D341Med (cell line): ENCODE measurements at regions not wholly inside any gene's neighbourhood (a gene's known extent, or its start where the extent isn't known, plus 50 kb on each side); places are given as distances from the start of the nearest gene placed in this dataset.
"Not testable (repeated sequence)": the region's sequence is repeated elsewhere in the genome, so short reads cannot be mapped to it uniquely, and the experiment has no call there.

ENCODE experiments used
- DNase-seq: peaks from one replicate; pipeline ENCODE4 v3.0.0; 2012; ENCODE audit warnings: low spot score

GRCh38 chr14:34381304-34381703 is 80.7 kb downstream of the SPTSSA start:
- not testable (repeated sequence) for DNase-seq

GRCh38 chr14:34380471-34380845 is 81.6 kb downstream of the SPTSSA start:
- no peak for DNase-seq

GRCh38 chr14:34379816-34380470 is 82.1 kb downstream of the SPTSSA start:
- DNase-seq: no peak

- no peak for DNase-seq
Observed at GRCh38 chr14:34376649-34377267, 85.3 kb downstream of the SPTSSA start.

GRCh38 chr14:34374998-34375740 is 86.9 kb downstream of the SPTSSA start:
- no peak for DNase-seq

- no peak for DNase-seq
Observed at GRCh38 chr14:34373191-34373590, 88.8 kb downstream of the SPTSSA start.

GRCh38 chr14:34372786-34373185 is 89.3 kb downstream of the SPTSSA start:
- DNase-seq: no peak

GRCh38 chr14:34369648-34370030 is 92.4 kb downstream of the SPTSSA start:
- no peak for DNase-seq

GRCh38 chr14:34368971-34369647 is 92.9 kb downstream of the SPTSSA start:
- no peak for DNase-seq

- no peak for DNase-seq
Observed at GRCh38 chr14:34368115-34368970, 93.7 kb downstream of the SPTSSA start.

GRCh38 chr14:34365309-34365915 is 96.6 kb downstream of the SPTSSA start:
- no peak for DNase-seq

GRCh38 chr14:34364201-34364600 is 97.8 kb downstream of the SPTSSA start:
- DNase-seq: no peak

GRCh38 chr14:34363733-34364134 is 98.3 kb downstream of the SPTSSA start:
- no peak for DNase-seq

- no peak for DNase-seq
Observed at GRCh38 chr14:34362641-34363251, 99.3 kb downstream of the SPTSSA start.

- DNase-seq: no peak
Observed at GRCh38 chr14:34361504-34362011, 100.5 kb downstream of the SPTSSA start.

- no peak for DNase-seq
Observed at GRCh38 chr14:34359420-34360117, 102.5 kb downstream of the SPTSSA start.

GRCh38 chr14:34356264-34356654 is 105.8 kb downstream of the SPTSSA start:
- no peak for DNase-seq

GRCh38 chr14:34355584-34356263 is 106.3 kb downstream of the SPTSSA start:
- DNase-seq: peak; percentile 32

GRCh38 chr14:34354556-34354955 is 107.5 kb downstream of the SPTSSA start:
- no peak for DNase-seq

- no peak for DNase-seq
Observed at GRCh38 chr14:34350903-34351302, 111.1 kb downstream of the SPTSSA start.
